Stimulated activated CD4-positive, alpha-beta T cell treated with anti-CD3 and anti-CD28 coated beads, Interleukin-15, amount 100 ng/mL, for 24 hours (primary cell): ENCODE measurements at regions not wholly inside any gene's neighbourhood (a gene's known extent, or its start where the extent isn't known, plus 50 kb on each side); places are given as distances from the start of the nearest gene placed in this dataset.

Experiments used
- DNase-seq: peaks from one replicate; pipeline ENCODE4 v3.0.0-alpha.2; 2020

- DNase-seq, result no peak
Measured at GRCh38 chr7:42987648-42988214, 55.6 kb downstream of the MRPL32 start.

DNA sequence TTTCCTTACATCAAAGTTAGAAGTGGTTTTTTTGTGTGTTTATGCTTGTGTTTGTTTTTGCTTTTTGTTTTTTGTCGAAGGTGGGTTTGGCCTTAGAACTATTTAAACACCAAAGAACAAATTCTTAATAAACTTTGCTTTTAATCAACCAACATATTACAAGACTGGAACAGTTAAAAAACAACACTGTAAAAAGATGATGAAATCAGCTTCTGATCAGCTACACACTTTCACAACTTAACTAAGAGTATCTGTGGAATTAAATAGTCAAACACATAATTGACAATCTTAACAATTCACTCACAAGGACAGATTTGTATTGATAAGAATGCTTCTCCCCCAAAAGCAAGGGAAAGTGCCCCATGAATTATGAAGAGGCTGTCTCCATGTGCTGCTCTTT is 58.8 kb downstream of the MRPL32 start:
- no peak for DNase-seq

GRCh38 chr7:42991913-42992591 is 59.9 kb downstream of the MRPL32 start:
- DNase-seq, result no peak

DNA sequence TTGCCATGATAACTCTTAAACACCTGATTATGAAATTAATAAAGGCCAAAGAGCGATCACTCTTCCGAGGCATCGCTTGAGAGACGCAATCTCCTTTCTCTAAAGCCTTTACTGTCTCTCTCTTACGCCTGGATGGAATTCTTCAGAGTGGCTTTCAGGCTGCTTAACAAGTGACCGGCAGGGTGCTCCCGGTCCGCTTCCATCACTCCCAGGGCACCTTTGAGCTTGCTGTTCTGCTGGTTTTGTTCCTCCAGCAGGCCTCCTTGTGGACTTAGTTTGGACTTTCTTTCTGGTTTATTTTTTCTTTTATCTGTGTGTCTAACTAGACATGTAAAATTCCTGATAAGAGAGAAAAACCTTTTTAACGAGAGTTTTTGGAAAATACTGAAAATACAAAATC is 60.9 kb downstream of the MRPL32 start:
- DNase-seq, result no peak

GRCh38 chr7:42994096-42994495 is 61.9 kb downstream of the MRPL32 start:
- DNase-seq, result no peak

DNA sequence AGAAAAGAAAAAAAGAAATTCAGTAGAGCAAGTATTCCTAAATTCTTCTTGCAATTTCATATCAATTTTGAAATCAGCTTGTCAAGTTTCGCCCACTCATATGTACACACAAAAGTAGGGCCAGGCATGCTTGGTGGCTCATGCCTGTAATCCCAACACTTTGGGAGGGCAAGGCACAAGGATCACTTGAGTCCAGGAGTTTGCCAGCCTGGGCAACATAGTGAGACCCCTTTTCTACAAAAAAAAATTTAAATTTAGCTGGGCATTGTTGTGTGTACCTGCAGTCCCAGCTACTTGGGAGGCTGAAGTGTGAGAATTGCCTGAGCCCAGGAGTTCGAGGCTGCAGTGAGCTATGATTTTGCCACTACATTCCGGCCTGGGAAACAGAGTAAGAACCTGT is 65.4 kb downstream of the MRPL32 start:
- DNase-seq, result no peak

DNA sequence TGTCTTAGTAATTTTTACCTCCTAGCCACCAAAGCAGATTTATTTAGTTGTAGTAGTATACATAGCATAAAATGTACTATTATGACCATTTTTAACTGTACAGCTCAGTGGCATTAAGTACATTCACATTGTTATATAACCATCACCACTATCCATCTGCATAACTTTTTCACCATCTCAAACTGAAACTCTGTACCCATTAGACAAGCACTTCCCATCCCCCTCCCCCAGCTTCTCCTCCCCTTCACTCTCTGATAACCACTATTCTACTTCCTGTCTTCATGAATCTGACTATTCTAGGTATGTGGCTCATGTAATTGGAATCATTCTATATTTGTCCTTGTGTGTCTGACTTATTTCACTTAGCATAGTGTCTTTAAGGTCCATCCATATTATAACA is 71.9 kb downstream of the MRPL32 start:
- peak; percentile 4 for DNase-seq

DNA sequence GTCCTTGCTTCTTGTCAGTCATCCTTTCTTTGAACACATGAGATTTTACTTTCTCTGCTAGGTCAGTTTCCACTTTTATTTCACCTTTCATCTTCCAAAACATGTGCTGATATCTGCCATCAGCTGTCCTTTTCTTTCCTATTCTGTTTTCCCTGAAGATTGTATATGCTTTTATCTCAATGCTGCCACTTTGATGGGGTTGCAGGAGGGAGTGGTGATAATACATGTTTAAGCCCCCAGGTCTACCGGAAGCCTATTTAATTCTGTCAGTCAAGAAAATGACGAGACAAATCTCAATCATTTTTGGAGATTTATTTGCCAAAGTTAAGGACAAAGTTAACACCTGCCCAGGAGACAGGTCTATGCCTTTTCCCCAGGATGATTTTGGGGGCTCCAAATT is 73.8 kb downstream of the MRPL32 start:
- no peak for DNase-seq

DNA sequence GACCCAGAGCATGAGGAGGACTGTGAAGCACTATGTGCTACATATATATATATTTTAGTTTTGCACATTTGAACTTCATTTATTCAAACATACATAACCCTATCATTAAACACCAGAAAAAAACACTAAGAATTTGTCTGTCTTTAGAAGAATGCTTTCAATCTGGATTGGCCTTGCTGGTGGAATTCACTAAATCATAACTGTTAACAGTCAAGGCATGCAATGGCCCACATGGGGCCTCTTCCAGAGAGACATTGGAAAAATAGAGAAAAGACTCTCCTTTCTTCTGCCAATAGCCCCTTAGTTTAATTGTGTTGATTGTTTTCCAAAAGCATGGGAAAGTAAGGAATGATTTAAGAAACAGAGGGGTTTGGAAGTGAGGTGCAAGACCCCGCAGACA is 77.9 kb downstream of the MRPL32 start:
- DNase-seq, result no peak

DNA sequence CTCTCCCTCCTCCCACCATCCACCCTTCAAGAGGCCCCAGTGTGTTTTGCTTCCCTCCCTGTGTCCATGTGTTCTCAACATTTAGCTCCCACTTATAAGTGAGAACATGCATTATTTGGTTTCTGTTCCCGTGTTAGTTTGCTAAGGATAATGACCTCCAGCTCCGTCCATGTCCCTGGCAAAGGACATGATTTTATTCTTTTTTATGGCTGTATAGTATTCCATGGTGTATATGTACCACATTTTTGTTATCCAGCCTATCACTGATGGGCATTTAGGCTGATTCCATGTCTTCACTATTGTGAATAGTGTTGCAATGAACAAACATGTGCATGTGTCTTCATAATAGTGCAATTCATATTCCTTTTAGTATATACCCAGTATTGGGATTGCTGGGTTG is 79.7 kb downstream of the MRPL32 start:
- DNase-seq, result no peak

DNA sequence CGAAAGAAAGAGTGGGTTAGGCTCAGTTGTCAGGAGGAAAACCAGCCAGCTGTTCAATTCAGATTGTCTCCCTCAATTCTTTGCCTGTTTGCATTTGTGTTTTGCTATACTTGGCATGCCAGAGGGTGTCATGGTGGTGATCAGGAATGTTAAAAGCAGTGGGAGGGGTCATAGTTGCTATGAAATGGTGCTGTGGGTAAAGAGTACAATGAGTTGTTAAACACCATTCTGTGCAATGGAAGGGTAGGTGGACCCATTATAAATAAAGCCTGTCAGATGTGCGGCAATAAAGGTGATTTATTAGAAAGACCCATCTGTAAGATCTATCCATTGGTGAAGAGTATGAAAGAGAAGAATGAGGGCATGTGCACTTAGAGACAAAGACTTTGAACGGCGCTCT is 82.2 kb downstream of the MRPL32 start:
- no peak for DNase-seq

DNA sequence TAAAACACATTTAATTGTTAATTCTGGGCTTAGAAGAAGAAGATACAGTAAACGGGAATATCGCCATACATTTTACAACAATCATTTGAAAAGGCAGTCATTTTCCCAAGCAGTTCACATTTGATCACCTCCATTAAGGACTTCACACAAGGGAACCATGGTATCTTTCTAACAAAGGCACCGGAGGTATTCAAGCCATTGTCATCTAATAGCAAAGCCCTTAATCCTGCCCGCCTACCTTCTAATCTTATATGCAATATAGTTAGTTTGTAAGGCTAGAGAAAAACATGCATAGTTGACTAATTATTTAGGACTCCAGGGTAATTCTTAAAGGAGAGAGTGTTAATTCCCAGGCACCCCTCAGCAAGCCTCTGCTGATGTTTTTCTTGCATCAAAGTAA is 83.1 kb downstream of the MRPL32 start:
- DNase-seq, result no peak

- DNase-seq, result no peak
Measured at GRCh38 chr7:43018446-43018845, 86.3 kb downstream of the MRPL32 start.

GRCh38 chr7:43021431-43021830 is 89.3 kb downstream of the MRPL32 start:
- no peak for DNase-seq

- no peak for DNase-seq
Measured at GRCh38 chr7:43022008-43022407, 89.8 kb downstream of the MRPL32 start.

GRCh38 chr7:43033369-43033768 is 79.1 kb upstream of the HECW1 start:
- no peak for DNase-seq

- no peak for DNase-seq
Measured at GRCh38 chr7:43034535-43035002, 77.9 kb upstream of the HECW1 start.

DNA sequence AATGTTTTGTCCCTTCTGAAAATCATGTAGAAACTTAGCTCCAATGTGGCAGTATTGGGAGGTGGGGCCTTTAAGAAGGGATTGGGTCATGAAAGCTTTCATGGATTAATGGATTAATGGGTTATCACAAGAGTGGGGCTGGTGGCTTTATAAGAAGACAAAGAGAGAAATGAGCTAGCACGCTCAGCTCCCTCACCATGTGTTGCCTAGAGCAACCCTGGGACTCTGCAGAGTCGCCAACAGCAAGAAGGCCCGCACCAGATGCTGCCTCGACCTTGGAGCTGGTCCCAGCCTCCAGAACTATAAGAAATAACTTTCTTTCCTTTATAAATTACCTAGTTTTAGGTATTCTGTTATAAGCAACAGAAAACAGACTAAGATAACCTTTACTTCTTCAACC is 74.9 kb upstream of the HECW1 start:
- DNase-seq, result no peak

DNA sequence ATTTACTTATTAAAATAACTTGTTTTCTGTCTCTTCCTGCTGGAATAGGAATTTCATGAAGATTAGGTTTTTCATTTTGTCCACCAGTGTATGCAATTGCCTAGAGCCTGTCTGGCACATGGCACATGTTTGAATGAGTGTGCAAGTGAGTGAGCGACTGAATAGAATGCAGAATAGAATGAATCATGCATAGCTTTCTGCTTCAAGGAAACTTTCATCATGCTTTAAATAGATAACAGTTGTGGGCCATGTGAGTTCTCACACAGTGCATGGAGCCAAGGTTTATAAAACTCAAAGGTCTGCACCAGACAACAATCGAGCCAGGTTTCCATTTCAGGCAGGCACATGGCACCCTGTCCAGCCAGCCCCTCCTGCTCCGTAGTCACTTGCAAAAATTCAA is 74.2 kb upstream of the HECW1 start:
- DNase-seq, result no peak

GRCh38 chr7:43039346-43039745 is 73.1 kb upstream of the HECW1 start:
- no peak for DNase-seq

DNA sequence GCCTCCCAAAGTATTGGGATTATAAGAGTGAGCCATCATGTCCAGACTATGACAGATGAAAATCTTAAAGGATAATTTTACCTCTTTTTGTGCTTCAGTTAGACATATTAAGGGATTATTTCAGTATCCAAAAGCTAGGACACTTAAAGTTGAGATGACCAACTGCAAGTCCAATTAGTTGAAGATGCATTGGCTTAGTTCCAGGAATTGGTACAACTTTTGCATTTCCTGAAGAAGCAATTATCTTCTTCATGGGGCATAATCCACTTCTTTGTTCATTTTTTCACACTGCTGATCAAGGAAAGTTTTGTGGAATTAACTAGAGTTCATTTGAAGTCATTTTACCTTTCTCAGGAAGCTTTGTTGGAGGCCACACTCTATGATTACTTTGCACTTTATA is 72.0 kb upstream of the HECW1 start:
- no peak for DNase-seq

GRCh38 chr7:43041105-43041504 is 71.3 kb upstream of the HECW1 start:
- DNase-seq, result no peak

DNA sequence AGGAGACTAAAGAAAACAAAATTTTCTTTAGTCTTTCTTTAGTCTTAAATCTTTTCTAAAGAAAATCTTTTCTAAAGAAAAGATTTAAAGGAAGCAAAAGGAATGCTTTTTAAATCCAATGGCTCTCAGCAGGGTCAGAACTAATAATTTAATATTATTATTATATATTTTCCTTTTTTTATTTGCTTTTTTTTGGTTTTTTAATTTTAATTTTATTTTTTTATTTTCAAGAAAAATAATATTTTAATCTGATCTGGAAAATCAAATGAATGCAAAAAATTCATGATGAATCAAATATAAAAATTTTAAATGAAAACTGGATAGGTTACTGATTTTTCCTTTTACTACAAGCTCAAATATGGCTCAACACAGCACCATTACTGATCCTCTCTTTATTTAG is 70.7 kb upstream of the HECW1 start:
- DNase-seq, result no peak

GRCh38 chr7:43042302-43042701 is 70.1 kb upstream of the HECW1 start:
- no peak for DNase-seq

DNA sequence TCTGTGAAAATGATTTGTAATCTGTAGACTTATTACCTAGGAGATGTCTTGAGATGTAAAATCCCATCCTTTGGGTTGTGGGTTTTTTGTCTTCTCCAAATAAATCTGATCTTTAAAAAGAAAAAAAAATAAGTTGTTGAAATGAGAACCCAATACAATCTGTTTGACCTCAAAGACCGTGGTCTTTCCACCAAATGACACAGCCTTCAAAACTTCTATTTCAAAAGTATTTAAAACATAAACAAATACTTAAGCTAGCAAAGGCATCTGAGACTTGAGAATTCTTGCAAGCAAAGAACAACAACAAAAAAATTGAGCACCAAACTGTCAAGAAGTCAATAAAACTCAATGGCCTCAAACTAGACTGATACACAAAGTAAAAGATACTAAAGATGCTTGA is 67.9 kb upstream of the HECW1 start:
- no peak for DNase-seq
